Adrenal gland (tissue), 9 donors: ENCODE measurements at regions not wholly inside any gene's neighbourhood (a gene's known extent, or its start where the extent isn't known, plus 50 kb on each side); places are given as distances from the start of the nearest gene placed in this dataset.

ENCODE experiments used
- DNase-seq, 7 donors: peaks; one replicate each; pipeline ENCODE4 v3.0.0-alpha.2; 2019 to 2020
- H3K27ac ChIP-seq, 5 donors: fragments of 200-600 bp; sonication (generic) in 4 of 5; 1 replicate in 3 of 5; 2 replicates in 2 of 5; pipeline versions ENCODE4 v1.5.1 to v1.8.0; 2016 to 2020; ENCODE audit warnings: mild to moderate bottlenecking in 1 of 5
- H3K27me3 ChIP-seq: fragments of 200-600 bp; 2 replicates; pipeline ENCODE4 v1.8.0; 2021
- H3K36me3 ChIP-seq, 2 donors: fragments of 200-600 bp; replicated peaks in 1 of 2; 1 replicate in 1 of 2; 2 replicates in 1 of 2; pipeline versions ENCODE4 v1.5.1 to v1.8.0; 2018 to 2022
- H3K4me1 ChIP-seq, 2 donors: fragments of 200-600 bp; replicated peaks in 1 of 2; 1 replicate in 1 of 2; 2 replicates in 1 of 2; pipeline versions ENCODE4 v1.5.1 to v1.8.0; 2018 to 2021
- H3K4me3 ChIP-seq, 4 donors: fragments of 200-600 bp; sonication (generic) in 3 of 4; one replicate each; pipeline ENCODE4 v1.5.1; 2016 to 2018
- H3K9me3 ChIP-seq, 3 donors: fragments of 200-600 bp; sonication (generic) in 1 of 3; replicated peaks in 1 of 3; 1 replicate in 2 of 3; 2 replicates in 1 of 3; pipeline versions ENCODE4 v1.5.1 to v1.8.0; 2016 to 2021
- POLR2A ChIP-seq, 2 donors: fragments of 450-650 bp; IDR thresholded peaks; one replicate each; pipeline ENCODE4 v1.6.1; 2017; ENCODE audit warnings: antibody characterized with exemption in 2 of 2, mild to moderate bottlenecking in 2 of 2, moderate library complexity in 1 of 2
- WGBS, 4 donors: extraction: QIAGEN DNeasy Blood & Tissue Kit in 2 of 4; methylation state at CpG; one replicate each; pipeline versions ENCODE4 v1.1.5 to v1.1.7; 2013 to 2017; 5-methylcytosine and 5-hydroxymethylcytosine counted together
- intact Hi-C, 2 donors: fragments of 100-400 bp; cut with DNase I; formaldehyde crosslinking; loops; one replicate each; pipeline versions ENCODE4 v1.14.1 to v1.15.0; 2022 to 2023
- TF ChIP-seq, protein P1 (sequence below), 6 experiments: fragments of 450-650 bp in 4 of 6; fragments of 200-600 bp in 2 of 6; sonication (generic) in 1 of 6; IDR thresholded peaks; 1 replicate in 5 of 6; 2 replicates in 1 of 6; pipeline versions ENCODE4 v1.5.1 to v1.8.0; 2016 to 2021; ENCODE audit warnings: antibody characterized with exemption in 6 of 6, mild to moderate bottlenecking in 2 of 6, moderate library complexity in 1 of 6
- donor health status: healthy with polysubstance abuse.
- donor health status: Bipolar disorder and iron deficiency.
- donor health status: DM: yes; HTN: yes; CAD: no.
- donor health status: DM: no; HTN: no; CAD: no.
- donor health status: DM: no; HTN: no; CAD: no.

DNA sequence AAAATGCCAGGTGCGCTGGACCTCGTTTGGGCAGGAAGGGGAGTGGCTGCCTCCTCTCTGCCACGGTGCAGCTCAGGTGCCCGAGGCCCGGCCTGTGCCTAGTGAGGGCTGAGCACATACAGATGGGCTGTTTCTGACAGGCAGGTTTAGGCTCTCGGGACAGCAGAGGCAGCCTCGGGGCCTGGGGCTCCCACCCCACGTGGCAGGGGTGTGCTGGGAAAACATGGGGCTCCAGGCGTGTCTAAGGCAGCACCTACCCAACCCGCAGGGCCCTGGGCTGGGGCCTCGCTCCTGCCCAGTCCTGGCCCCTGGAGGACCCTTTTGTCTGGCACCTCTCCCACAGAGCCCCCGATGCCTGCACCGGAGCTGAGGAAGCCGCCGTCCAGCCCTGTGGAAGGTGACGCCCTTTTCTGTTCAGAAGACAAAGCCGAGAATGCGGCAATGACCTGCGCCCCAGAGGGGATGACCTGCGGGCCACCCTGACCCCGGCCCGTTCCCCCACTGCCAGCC is 76.4 kb upstream of the GALNT9 start:
- H3K27ac ChIP-seq = no peak overlapping the region
- H3K9me3 ChIP-seq = no peaks in the 10 kb centered on the region
- no peaks in the 10 kb centered on the region for H3K4me1 ChIP-seq
- WGBS, 4 donors = 66 to 77% (median 70%) methylated on average over 2 to 22 of the region's 22 CpGs
- intact Hi-C loops = no loop called here
- no peak overlapping the region for H3K4me3 ChIP-seq
- peaks cover 20% of the 10 kb centered on the region for H3K27me3 ChIP-seq
- DNase-seq = no peak
- H3K36me3 ChIP-seq = no peaks in the 10 kb centered on the region
- TF ChIP-seq, protein P1, sequence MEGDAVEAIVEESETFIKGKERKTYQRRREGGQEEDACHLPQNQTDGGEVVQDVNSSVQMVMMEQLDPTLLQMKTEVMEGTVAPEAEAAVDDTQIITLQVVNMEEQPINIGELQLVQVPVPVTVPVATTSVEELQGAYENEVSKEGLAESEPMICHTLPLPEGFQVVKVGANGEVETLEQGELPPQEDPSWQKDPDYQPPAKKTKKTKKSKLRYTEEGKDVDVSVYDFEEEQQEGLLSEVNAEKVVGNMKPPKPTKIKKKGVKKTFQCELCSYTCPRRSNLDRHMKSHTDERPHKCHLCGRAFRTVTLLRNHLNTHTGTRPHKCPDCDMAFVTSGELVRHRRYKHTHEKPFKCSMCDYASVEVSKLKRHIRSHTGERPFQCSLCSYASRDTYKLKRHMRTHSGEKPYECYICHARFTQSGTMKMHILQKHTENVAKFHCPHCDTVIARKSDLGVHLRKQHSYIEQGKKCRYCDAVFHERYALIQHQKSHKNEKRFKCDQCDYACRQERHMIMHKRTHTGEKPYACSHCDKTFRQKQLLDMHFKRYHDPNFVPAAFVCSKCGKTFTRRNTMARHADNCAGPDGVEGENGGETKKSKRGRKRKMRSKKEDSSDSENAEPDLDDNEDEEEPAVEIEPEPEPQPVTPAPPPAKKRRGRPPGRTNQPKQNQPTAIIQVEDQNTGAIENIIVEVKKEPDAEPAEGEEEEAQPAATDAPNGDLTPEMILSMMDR (IDR thresholded peaks at IDR 0.05) = no peak
- TF ChIP-seq POLR2A (IDR thresholded peaks at IDR 0.05) = no peak

DNA sequence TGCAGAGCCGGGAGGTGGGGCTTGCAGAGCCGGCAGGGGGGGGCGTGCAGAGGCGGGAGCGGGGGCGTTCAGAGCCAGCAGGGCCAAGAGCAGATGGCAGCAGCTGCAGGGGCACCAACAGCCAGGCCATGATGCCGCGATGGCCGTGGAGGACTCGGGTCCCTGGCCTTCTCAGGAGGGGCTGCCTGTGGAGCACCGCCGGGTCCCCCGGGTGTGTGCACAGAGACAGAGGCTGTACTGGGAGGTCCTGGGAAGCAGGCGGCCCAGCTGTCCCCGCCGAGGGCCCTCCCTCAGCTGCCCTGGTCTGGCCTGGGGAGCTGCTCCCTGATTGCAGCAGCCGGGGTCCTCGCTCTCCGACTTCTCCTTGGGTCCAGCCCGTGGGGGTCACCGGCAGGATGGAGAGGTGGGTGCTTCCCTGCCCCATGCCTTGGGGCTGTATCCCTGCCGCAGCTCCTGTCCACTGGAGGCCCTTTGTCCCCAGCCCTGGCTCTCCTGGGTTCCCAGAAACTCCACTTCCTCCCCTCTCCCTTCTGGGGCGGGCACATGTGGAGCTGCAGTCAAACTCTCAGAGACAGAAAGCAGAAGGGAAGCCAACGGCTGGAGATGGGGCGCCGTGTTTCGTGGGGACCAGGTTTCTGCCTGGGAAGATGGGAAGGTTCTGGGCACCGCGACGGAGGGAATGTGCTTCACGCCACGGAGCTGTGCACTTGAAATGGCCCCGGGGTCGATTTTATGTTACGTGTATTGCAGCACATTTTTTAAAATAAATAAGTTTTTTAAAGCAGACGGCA is 75.8 kb upstream of the GALNT9 start:
- intact Hi-C loops = no loop called here
- Histone ChIP-seq H3K27me3 (peaks cover 27% of the 10 kb centered on the region), H3K9me3 (no peaks in the 10 kb centered on the region), H3K4me1 (no peaks in the 10 kb centered on the region), H3K27ac (no peak overlapping the region), H3K4me3 (no peak overlapping the region), H3K36me3 (no peaks in the 10 kb centered on the region)
- WGBS, 4 donors = 57 to 64% (median 63%) methylated on average over 20 to 36 of the region's 36 CpGs
- TF ChIP-seq, protein P1 (IDR thresholded peaks at IDR 0.05) = no peak
- no peak for TF ChIP-seq POLR2A (IDR thresholded peaks at IDR 0.05)
- no peak for DNase-seq

DNA sequence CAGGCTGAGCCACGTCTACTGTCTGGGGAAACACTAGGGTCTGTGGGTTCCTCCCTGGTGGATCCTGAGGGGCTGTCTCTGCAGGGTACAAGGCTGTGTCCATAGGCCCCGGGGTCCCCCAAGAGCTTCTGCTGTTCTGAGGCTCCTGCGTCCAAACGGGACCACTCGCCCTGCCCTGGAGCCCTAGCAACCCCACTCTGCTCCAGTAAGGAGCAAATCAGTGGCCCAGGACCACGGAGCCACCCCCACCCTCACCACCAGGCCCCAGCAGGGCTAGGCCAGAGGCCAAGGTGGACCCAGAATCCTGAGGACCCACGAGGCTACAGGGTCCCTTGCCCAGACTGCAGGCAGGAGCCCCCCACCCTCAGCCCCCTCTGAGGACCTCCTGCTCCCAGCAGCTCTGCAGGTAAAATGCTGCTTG is 75.1 kb upstream of the GALNT9 start:
- 38 to 77% (median 59%) methylated on average over 2 to 7 of the region's 7 CpGs for whole genome bisulfite sequencing, 4 donors
- Histone ChIP-seq H3K4me3 (no peak overlapping the region), H3K27me3 (peaks cover 34% of the 10 kb centered on the region), H3K4me1 (no peaks in the 10 kb centered on the region), H3K27ac (no peak overlapping the region), H3K9me3 (no peaks in the 10 kb centered on the region), H3K36me3 (no peaks in the 10 kb centered on the region)
- TF ChIP-seq, protein P1 (IDR thresholded peaks at IDR 0.05) = no peak
- TF ChIP-seq POLR2A (IDR thresholded peaks at IDR 0.05) = no peak
- no peak for DNase-seq
- intact Hi-C loops = no loop called here

DNA sequence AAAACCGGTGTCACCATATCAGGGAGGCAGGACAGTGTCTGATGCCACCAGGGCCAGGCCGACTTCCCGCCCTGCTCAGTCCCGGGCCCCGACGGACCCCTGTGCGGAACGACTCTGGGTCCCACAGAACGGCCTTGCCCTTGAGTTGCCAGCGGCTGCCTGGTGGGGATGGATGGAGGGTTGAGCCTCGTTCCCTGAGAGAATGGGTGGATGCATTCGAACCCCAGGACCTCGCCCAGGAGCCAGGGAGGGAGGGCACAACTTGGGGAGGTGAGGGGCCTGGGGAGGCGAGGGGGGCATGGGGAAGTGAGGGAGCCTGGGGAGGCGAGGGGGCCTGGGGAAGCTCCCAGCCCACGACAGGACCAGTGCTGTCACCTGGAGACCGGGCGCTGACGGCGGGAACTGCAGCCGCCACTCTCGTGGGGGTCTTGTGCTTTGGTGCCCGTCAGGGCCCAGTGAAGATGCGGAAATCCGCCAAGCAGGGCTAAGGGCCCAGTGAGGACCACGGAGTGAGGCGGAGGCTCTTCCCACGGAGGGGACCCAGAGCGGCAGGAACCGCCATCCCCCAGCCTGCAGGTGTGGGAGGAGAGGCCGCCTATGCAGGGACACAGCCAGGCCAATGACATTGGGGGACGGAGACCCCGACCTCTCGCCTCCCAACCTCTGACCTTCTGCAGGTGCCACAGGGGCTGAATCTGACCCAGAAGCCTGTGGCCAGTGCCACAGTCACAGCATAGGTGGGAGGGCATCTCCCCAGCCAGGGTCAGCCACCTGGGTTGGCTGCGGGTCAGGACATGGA is 74.4 kb upstream of the GALNT9 start:
- WGBS, 4 donors = 54 to 87% (median 71%) methylated on average over 10 to 35 of the region's 35 CpGs
- peaks cover 38% of the 10 kb centered on the region for H3K27me3 ChIP-seq

More for the DNA sequence above, 74.4 kb upstream of the GALNT9 start:
- Histone ChIP-seq H3K36me3 (no peaks in the 10 kb centered on the region), H3K4me3 (no peak overlapping the region), H3K4me1 (no peaks in the 10 kb centered on the region), H3K27ac (no peak overlapping the region), H3K9me3 (no peaks in the 10 kb centered on the region)
- intact Hi-C loops = no loop called here
- TF ChIP-seq, protein P1 (IDR thresholded peaks at IDR 0.05) = no peak
- no peak for TF ChIP-seq POLR2A (IDR thresholded peaks at IDR 0.05)
- DNase-seq = no peak
